Tibial artery (tissue), 4 donors: ENCODE measurements at regions not wholly inside any gene's neighbourhood (a gene's known extent, or its start where the extent isn't known, plus 50 kb on each side); places are given as distances from the start of the nearest gene placed in this dataset.

Experiments used
- DNase-seq, 2 donors: peaks; one replicate each; pipeline ENCODE4 v3.0.0-alpha.2; 2019
- H3K27ac ChIP-seq, 2 donors: fragments of 200-600 bp; sonication (generic) in 1 of 2; 1 replicate in 1 of 2; 2 replicates in 1 of 2; pipeline ENCODE4 v1.5.1; 2018 to 2019; ENCODE audit warnings: mild to moderate bottlenecking in 1 of 2
- H3K27me3 ChIP-seq, 2 donors: fragments of 200-600 bp; sonication (generic) in 1 of 2; one replicate each; pipeline versions ENCODE4 v1.5.1 to v1.6.0; 2016 to 2019
- H3K36me3 ChIP-seq, 3 donors: fragments of 200-600 bp; sonication (generic) in 2 of 3; one replicate each; pipeline ENCODE4 v1.5.1; 2016 to 2019; ENCODE audit warnings: mild to moderate bottlenecking in 2 of 3
- H3K4me1 ChIP-seq, 4 donors: fragments of 200-600 bp; sonication (generic) in 2 of 4; 1 replicate in 3 of 4; 2 replicates in 1 of 4; pipeline ENCODE4 v1.5.1; 2016 to 2019
- H3K4me3 ChIP-seq, 2 donors: fragments of 200-600 bp; sonication (generic) in 1 of 2; 1 replicate in 1 of 2; 2 replicates in 1 of 2; pipeline ENCODE4 v1.5.1; 2018 to 2019; ENCODE audit warnings: mild to moderate bottlenecking in 2 of 2
- H3K9me3 ChIP-seq, 3 donors: fragments of 200-600 bp; sonication (generic) in 1 of 3; one replicate each; pipeline ENCODE4 v1.5.1; 2016 to 2019
- intact Hi-C: fragments of 100-400 bp; cut with DNase I; formaldehyde crosslinking; loops from one replicate; pipeline ENCODE4 v1.15.0; 2023; ENCODE audit warnings: low total_unique reads
- TF ChIP-seq, protein P1 (sequence below), 2 experiments: fragments of 200-600 bp in 1 of 2; fragments of 450-650 bp in 1 of 2; IDR thresholded peaks; one replicate each; pipeline ENCODE4 v1.5.1; 2017 to 2019; ENCODE audit warnings: antibody characterized with exemption in 2 of 2, mild to moderate bottlenecking in 1 of 2, moderate library complexity in 1 of 2

DNA sequence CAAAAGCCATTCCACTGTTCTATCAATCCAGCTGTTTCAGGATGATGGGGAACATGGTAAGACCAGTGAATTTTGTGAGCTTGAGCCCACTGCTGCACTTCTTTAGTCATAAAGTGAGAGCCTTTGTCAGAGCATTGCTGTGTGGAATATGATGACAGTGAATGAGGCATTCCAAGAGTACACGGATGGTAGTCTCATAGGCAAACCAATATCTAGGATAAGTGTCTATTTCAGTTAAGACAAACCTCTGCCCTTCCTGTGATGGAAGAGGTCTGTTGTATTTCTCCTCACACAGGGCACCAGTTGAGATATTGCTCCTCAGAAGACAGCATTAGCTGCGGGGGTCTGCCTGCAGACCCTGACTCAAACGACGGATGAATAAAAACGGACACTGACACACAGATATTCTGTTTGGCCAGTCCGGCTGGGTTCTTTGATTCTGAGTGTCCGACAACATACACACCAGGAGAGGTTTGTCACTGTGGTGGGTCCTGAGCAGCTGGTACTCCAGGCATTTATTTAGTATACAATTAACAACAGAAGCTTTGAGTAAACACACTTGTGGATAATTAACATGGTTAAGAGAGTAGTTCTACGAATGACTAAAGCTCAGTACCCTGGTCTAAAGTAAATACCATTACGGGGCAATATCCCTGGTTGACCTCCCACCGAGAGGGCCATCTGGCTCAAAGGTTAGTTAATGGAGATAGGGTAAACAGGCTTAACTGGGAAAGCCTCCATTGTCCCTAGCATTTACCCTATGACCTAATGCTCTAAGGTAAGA, 121.7 kb downstream of the ZNF280B start:
- TF ChIP-seq, protein P1, sequence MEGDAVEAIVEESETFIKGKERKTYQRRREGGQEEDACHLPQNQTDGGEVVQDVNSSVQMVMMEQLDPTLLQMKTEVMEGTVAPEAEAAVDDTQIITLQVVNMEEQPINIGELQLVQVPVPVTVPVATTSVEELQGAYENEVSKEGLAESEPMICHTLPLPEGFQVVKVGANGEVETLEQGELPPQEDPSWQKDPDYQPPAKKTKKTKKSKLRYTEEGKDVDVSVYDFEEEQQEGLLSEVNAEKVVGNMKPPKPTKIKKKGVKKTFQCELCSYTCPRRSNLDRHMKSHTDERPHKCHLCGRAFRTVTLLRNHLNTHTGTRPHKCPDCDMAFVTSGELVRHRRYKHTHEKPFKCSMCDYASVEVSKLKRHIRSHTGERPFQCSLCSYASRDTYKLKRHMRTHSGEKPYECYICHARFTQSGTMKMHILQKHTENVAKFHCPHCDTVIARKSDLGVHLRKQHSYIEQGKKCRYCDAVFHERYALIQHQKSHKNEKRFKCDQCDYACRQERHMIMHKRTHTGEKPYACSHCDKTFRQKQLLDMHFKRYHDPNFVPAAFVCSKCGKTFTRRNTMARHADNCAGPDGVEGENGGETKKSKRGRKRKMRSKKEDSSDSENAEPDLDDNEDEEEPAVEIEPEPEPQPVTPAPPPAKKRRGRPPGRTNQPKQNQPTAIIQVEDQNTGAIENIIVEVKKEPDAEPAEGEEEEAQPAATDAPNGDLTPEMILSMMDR (IDR thresholded peaks at IDR 0.05), result no peak

DNA sequence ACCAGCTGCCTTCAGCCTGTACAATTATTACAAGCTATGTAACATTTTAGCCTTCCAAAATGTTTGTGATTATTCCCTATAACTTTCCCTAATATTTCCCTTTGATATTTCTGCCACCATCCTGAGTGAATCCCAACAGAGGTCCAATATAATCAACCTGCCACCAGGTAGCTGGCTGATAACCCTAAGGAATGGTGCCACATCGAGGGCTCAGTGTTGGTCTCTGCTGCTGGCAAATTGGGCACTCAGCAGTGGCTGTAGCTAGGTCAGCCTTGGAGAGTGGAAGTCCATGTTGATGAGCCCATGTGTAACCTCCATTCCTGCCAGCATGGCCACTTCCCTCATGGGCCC, 121.2 kb downstream of the ZNF280B start:
- Histone ChIP-seq H3K36me3 (no peaks in the 10 kb centered on the region), H3K4me3 (no peak overlapping the region), H3K4me1 (no peaks in the 10 kb centered on the region), H3K27me3 (peaks cover 0 to 9% of the 10 kb centered on the region in 2 donors), H3K9me3 (no peaks in the 10 kb centered on the region), H3K27ac (no peak overlapping the region)
- TF ChIP-seq, protein P1 (IDR thresholded peaks at IDR 0.05), result no peak
- intact Hi-C loops, result no loop called here
- DNase-seq, result no peak

More for the DNA sequence above, 121.7 kb downstream of the ZNF280B start:
- no peak overlapping the region for H3K27ac ChIP-seq
- no peaks in the 10 kb centered on the region for H3K36me3 ChIP-seq
- intact Hi-C loops, result no loop called here
- H3K9me3 ChIP-seq, result no peaks in the 10 kb centered on the region
- H3K4me1 ChIP-seq, result no peaks in the 10 kb centered on the region
- no peak overlapping the region for H3K4me3 ChIP-seq
- no peak for DNase-seq
- H3K27me3 ChIP-seq, result peaks cover 0 to 9% of the 10 kb centered on the region in 2 donors

DNA sequence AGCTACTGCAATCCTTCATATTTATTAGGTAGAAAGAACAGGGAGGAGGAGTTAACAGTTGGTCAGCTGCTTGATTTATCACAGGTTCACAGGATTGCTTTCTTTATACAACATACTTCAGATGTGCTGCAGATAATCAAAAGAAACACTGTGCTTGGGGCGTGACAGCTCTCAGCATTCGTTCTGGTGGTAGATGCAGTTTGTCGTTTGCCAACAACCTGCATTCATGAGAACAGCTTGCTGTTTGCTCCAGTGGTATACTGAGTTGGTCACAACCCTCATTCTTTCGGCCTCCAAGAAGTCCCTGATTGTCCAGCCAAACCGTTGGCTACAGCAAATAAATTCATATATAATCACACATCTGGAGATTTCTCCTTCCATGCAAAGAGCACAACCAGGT, 120.5 kb downstream of the ZNF280B start:
- Histone ChIP-seq H3K36me3 (no peaks in the 10 kb centered on the region), H3K4me1 (no peaks in the 10 kb centered on the region), H3K9me3 (no peaks in the 10 kb centered on the region), H3K27ac (no peak overlapping the region), H3K27me3 (peaks cover 0 to 9% of the 10 kb centered on the region in 2 donors), H3K4me3 (no peak overlapping the region)
- intact Hi-C loops, result no loop called here
- TF ChIP-seq, protein P1 (IDR thresholded peaks at IDR 0.05), result no peak
- no peak for DNase-seq

DNA sequence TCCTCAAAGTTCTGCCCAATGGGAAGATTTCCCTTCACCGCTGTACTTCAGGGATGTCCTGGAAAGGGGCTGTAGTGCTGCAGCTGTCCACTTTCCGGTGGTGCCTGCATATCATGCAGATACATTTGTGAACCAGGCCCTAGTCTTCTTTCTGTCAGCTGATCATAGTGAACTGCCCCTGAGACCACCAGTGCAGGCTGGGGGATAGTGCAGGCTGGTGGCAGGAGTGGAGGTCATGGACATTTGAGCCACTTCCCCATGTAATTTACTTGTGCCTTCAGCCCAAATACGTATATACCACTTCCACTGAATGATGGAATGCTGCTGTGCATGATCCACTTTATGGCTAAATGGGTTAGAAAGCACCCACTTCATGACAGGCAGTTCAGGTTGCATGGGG, 120.0 kb downstream of the ZNF280B start:
- H3K4me3 ChIP-seq, result no peak overlapping the region

DNA sequence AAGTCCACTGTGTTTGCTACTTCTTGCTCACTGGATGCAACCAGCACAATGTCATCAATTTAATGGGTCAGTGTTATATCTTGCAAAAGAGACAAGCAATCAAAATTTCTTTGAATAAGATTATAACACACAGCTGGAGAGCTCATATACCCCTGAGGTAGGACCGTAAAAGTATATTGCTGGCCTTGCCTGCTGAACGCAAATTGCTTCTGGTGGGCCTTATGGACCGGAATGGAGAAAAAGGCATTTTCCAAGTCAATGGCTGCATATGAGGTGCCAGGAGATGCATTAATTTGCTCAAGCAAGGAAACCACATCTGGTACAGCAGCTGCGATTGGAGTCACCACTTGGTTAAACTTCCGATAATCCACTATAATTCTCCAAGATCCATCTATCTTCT, 119.1 kb downstream of the ZNF280B start:
- TF ChIP-seq, protein P1 (IDR thresholded peaks at IDR 0.05), result no peak
- H3K36me3 ChIP-seq, result no peaks in the 10 kb centered on the region
- no peak overlapping the region for H3K27ac ChIP-seq
- H3K9me3 ChIP-seq, result peaks cover 0 to 3% (median 0%) of the 10 kb centered on the region in 3 donors
- no peak for DNase-seq
- peaks cover 0 to 9% of the 10 kb centered on the region in 2 donors for H3K27me3 ChIP-seq
- no peaks in the 10 kb centered on the region for H3K4me1 ChIP-seq
- H3K4me3 ChIP-seq, result no peak overlapping the region
- intact Hi-C loops, result no loop called here

More for the DNA sequence above, 120.0 kb downstream of the ZNF280B start:
- peaks cover 0 to 9% of the 10 kb centered on the region in 2 donors for H3K27me3 ChIP-seq
- H3K36me3 ChIP-seq, result no peaks in the 10 kb centered on the region
- no peak for DNase-seq
- no peaks in the 10 kb centered on the region for H3K4me1 ChIP-seq
- H3K27ac ChIP-seq, result no peak overlapping the region
- H3K9me3 ChIP-seq, result no peaks in the 10 kb centered on the region
- TF ChIP-seq, protein P1 (IDR thresholded peaks at IDR 0.05), result no peak
- intact Hi-C loops, result no loop called here
